ENCODE measurements at regions not wholly inside any gene's neighbourhood (a gene's known extent, or its start where the extent isn't known, plus 50 kb on each side); places are given as distances from the start of the nearest gene placed in this dataset.

- no peak for TF ChIP-seq POLR2A (IDR thresholded peaks at IDR 0.05; ENCODE audit: low read length)
- TF ChIP-seq GATA1 (IDR thresholded peaks at IDR 0.05; ENCODE audit: low read depth, low read length), result no peak
Observed at GRCh38 chr5:174501461-174502069, 222.8 kb upstream of the MSX2 start.

All from erythroblast (primary cell).